ENCODE measurements at regions not wholly inside any gene's neighbourhood (a gene's known extent, or its start where the extent isn't known, plus 50 kb on each side); places are given as distances from the start of the nearest gene placed in this dataset.

- H3K4me1 ChIP-seq (ENCODE audit: control insufficient read depth, insufficient read depth, low read length): peaks cover 30% of the 10 kb centered on the region
These were observed 228.1 kb upstream of the STEAP1 start for GRCh38 chr7:89926194-89926593.

GRCh38 chr7:89926701-89927100 is 227.6 kb upstream of the STEAP1 start:
- no peak overlapping the region for H3K9ac ChIP-seq (ENCODE audit: low read length)
- no peak overlapping the region for H3K4me3 ChIP-seq (ENCODE audit: low read length)
- H3K27me3 ChIP-seq (replicated peaks; ENCODE audit: control insufficient read depth, insufficient read depth, low read length): no peaks in the 10 kb centered on the region
- no peaks in the 10 kb centered on the region for H3K9me3 ChIP-seq (ENCODE audit: control insufficient read depth, low read length)
- peaks cover 30% of the 10 kb centered on the region for H3K4me1 ChIP-seq (ENCODE audit: control insufficient read depth, insufficient read depth, low read length)
- no peaks in the 10 kb centered on the region for H3K36me3 ChIP-seq (ENCODE audit: control insufficient read depth, insufficient read depth, low read length, severe bottlenecking)
- DNase-seq (ENCODE audit: low read depth): no peak

More at GRCh38 chr7:89926194-89926593, 228.1 kb upstream of the STEAP1 start:
- Histone ChIP-seq H3K36me3 (ENCODE audit: control insufficient read depth, insufficient read depth, low read length, severe bottlenecking) (no peaks in the 10 kb centered on the region), H3K9me3 (ENCODE audit: control insufficient read depth, low read length) (no peaks in the 10 kb centered on the region), H3K27me3 (replicated peaks; ENCODE audit: control insufficient read depth, insufficient read depth, low read length) (no peaks in the 10 kb centered on the region), H3K9ac (ENCODE audit: low read length) (no peak overlapping the region), H3K4me3 (ENCODE audit: low read length) (no peak overlapping the region)
- DNase-seq (ENCODE audit: low read depth): no peak

- H3K4me3 ChIP-seq (ENCODE audit: low read length): no peak overlapping the region
- no peaks in the 10 kb centered on the region for H3K9me3 ChIP-seq (ENCODE audit: control insufficient read depth, low read length)
These were observed 226.5 kb upstream of the STEAP1 start for GRCh38 chr7:89927762-89928161.

GRCh38 chr7:89928451-89928850 is 225.8 kb upstream of the STEAP1 start:
- H3K4me3 ChIP-seq (ENCODE audit: low read length): no peak overlapping the region
- no peaks in the 10 kb centered on the region for H3K9me3 ChIP-seq (ENCODE audit: control insufficient read depth, low read length)
- H3K4me1 ChIP-seq (ENCODE audit: control insufficient read depth, insufficient read depth, low read length): peaks cover 30% of the 10 kb centered on the region
- H3K36me3 ChIP-seq (ENCODE audit: control insufficient read depth, insufficient read depth, low read length, severe bottlenecking): no peaks in the 10 kb centered on the region
- no peak overlapping the region for H3K9ac ChIP-seq (ENCODE audit: low read length)
- no peaks in the 10 kb centered on the region for H3K27me3 ChIP-seq (replicated peaks; ENCODE audit: control insufficient read depth, insufficient read depth, low read length)
- DNase-seq (ENCODE audit: low read depth): no peak

More at GRCh38 chr7:89927762-89928161, 226.5 kb upstream of the STEAP1 start:
- Histone ChIP-seq H3K4me1 (ENCODE audit: control insufficient read depth, insufficient read depth, low read length) (peaks cover 30% of the 10 kb centered on the region), H3K27me3 (replicated peaks; ENCODE audit: control insufficient read depth, insufficient read depth, low read length) (no peaks in the 10 kb centered on the region), H3K36me3 (ENCODE audit: control insufficient read depth, insufficient read depth, low read length, severe bottlenecking) (no peaks in the 10 kb centered on the region), H3K9ac (ENCODE audit: low read length) (no peak overlapping the region)
- DNase-seq (ENCODE audit: low read depth): no peak

GRCh38 chr7:89934101-89934500 is 220.2 kb upstream of the STEAP1 start:
- Histone ChIP-seq H3K9me3 (ENCODE audit: control insufficient read depth, low read length) (no peaks in the 10 kb centered on the region), H3K36me3 (ENCODE audit: control insufficient read depth, insufficient read depth, low read length, severe bottlenecking) (no peaks in the 10 kb centered on the region), H3K9ac (ENCODE audit: low read length) (no peak overlapping the region), H3K4me3 (ENCODE audit: low read length) (no peak overlapping the region), H3K27me3 (replicated peaks; ENCODE audit: control insufficient read depth, insufficient read depth, low read length) (no peaks in the 10 kb centered on the region), H3K4me1 (ENCODE audit: control insufficient read depth, insufficient read depth, low read length) (no peaks in the 10 kb centered on the region)
- no peak for DNase-seq (ENCODE audit: low read depth)

GRCh38 chr7:89943525-89944050 is 210.7 kb upstream of the STEAP1 start:
- Histone ChIP-seq H3K27me3 (replicated peaks; ENCODE audit: control insufficient read depth, insufficient read depth, low read length) (no peaks in the 10 kb centered on the region), H3K4me3 (ENCODE audit: low read length) (no peak overlapping the region), H3K9ac (ENCODE audit: low read length) (no peak overlapping the region), H3K9me3 (ENCODE audit: control insufficient read depth, low read length) (no peaks in the 10 kb centered on the region), H3K4me1 (ENCODE audit: control insufficient read depth, insufficient read depth, low read length) (no peaks in the 10 kb centered on the region), H3K36me3 (ENCODE audit: control insufficient read depth, insufficient read depth, low read length, severe bottlenecking) (no peaks in the 10 kb centered on the region)
- no peak for DNase-seq (ENCODE audit: low read depth)

GRCh38 chr7:89958525-89959068 is 195.7 kb upstream of the STEAP1 start:
- Histone ChIP-seq H3K9me3 (ENCODE audit: control insufficient read depth, low read length) (no peaks in the 10 kb centered on the region), H3K4me1 (ENCODE audit: control insufficient read depth, insufficient read depth, low read length) (peaks cover 5% of the 10 kb centered on the region), H3K4me3 (ENCODE audit: low read length) (no peak overlapping the region), H3K36me3 (ENCODE audit: control insufficient read depth, insufficient read depth, low read length, severe bottlenecking) (no peaks in the 10 kb centered on the region), H3K27me3 (replicated peaks; ENCODE audit: control insufficient read depth, insufficient read depth, low read length) (no peaks in the 10 kb centered on the region), H3K9ac (ENCODE audit: low read length) (no peak overlapping the region)
- no peak for DNase-seq (ENCODE audit: low read depth)

GRCh38 chr7:89966067-89966664 is 188.1 kb upstream of the STEAP1 start:
- H3K4me1 ChIP-seq (ENCODE audit: control insufficient read depth, insufficient read depth, low read length): peaks cover 5% of the 10 kb centered on the region
- no peak for DNase-seq (ENCODE audit: low read depth)
- no peak overlapping the region for H3K4me3 ChIP-seq (ENCODE audit: low read length)
- no peaks in the 10 kb centered on the region for H3K27me3 ChIP-seq (replicated peaks; ENCODE audit: control insufficient read depth, insufficient read depth, low read length)
- no peaks in the 10 kb centered on the region for H3K9me3 ChIP-seq (ENCODE audit: control insufficient read depth, low read length)
- no peak overlapping the region for H3K9ac ChIP-seq (ENCODE audit: low read length)
- H3K36me3 ChIP-seq (ENCODE audit: control insufficient read depth, insufficient read depth, low read length, severe bottlenecking): no peaks in the 10 kb centered on the region

GRCh38 chr7:89975577-89975976 is 178.7 kb upstream of the STEAP1 start:
- DNase-seq (ENCODE audit: low read depth): no peak
- Histone ChIP-seq H3K36me3 (ENCODE audit: control insufficient read depth, insufficient read depth, low read length, severe bottlenecking) (no peaks in the 10 kb centered on the region), H3K4me3 (ENCODE audit: low read length) (no peak overlapping the region), H3K27me3 (replicated peaks; ENCODE audit: control insufficient read depth, insufficient read depth, low read length) (no peaks in the 10 kb centered on the region), H3K9ac (ENCODE audit: low read length) (no peak overlapping the region), H3K9me3 (ENCODE audit: control insufficient read depth, low read length) (no peaks in the 10 kb centered on the region), H3K4me1 (ENCODE audit: control insufficient read depth, insufficient read depth, low read length) (no peaks in the 10 kb centered on the region)

GRCh38 chr7:89987665-89988064 is 166.6 kb upstream of the STEAP1 start:
- Histone ChIP-seq H3K36me3 (ENCODE audit: control insufficient read depth, insufficient read depth, low read length, severe bottlenecking) (no peaks in the 10 kb centered on the region), H3K4me3 (ENCODE audit: low read length) (no peak overlapping the region), H3K9ac (ENCODE audit: low read length) (no peak overlapping the region), H3K27me3 (replicated peaks; ENCODE audit: control insufficient read depth, insufficient read depth, low read length) (no peaks in the 10 kb centered on the region), H3K4me1 (ENCODE audit: control insufficient read depth, insufficient read depth, low read length) (no peaks in the 10 kb centered on the region), H3K9me3 (ENCODE audit: control insufficient read depth, low read length) (no peaks in the 10 kb centered on the region)
- DNase-seq (ENCODE audit: low read depth): no peak

GRCh38 chr7:89988074-89988473 is 166.2 kb upstream of the STEAP1 start:
- no peaks in the 10 kb centered on the region for H3K9me3 ChIP-seq (ENCODE audit: control insufficient read depth, low read length)
- H3K4me3 ChIP-seq (ENCODE audit: low read length): no peak overlapping the region
- no peak for DNase-seq (ENCODE audit: low read depth)
- H3K36me3 ChIP-seq (ENCODE audit: control insufficient read depth, insufficient read depth, low read length, severe bottlenecking): no peaks in the 10 kb centered on the region
- no peak overlapping the region for H3K9ac ChIP-seq (ENCODE audit: low read length)
- H3K4me1 ChIP-seq (ENCODE audit: control insufficient read depth, insufficient read depth, low read length): no peaks in the 10 kb centered on the region
- H3K27me3 ChIP-seq (replicated peaks; ENCODE audit: control insufficient read depth, insufficient read depth, low read length): no peaks in the 10 kb centered on the region

GRCh38 chr7:89989454-89989853 is 164.8 kb upstream of the STEAP1 start:
- H3K9me3 ChIP-seq (ENCODE audit: control insufficient read depth, low read length): no peaks in the 10 kb centered on the region
- H3K36me3 ChIP-seq (ENCODE audit: control insufficient read depth, insufficient read depth, low read length, severe bottlenecking): no peaks in the 10 kb centered on the region
- no peaks in the 10 kb centered on the region for H3K4me1 ChIP-seq (ENCODE audit: control insufficient read depth, insufficient read depth, low read length)
- no peak overlapping the region for H3K9ac ChIP-seq (ENCODE audit: low read length)
- H3K27me3 ChIP-seq (replicated peaks; ENCODE audit: control insufficient read depth, insufficient read depth, low read length): no peaks in the 10 kb centered on the region
- no peak for DNase-seq (ENCODE audit: low read depth)
- H3K4me3 ChIP-seq (ENCODE audit: low read length): no peak overlapping the region
